K562 (cell line): ENCODE measurements at regions not wholly inside any gene's neighbourhood (a gene's known extent, or its start where the extent isn't known, plus 50 kb on each side); places are given as distances from the start of the nearest gene placed in this dataset.

Source experiments
- ATAC-seq: fragments of 200-7000 bp; cut with Tn5 transposase; 3 replicates; pipeline ENCODE4 v1.9.1; 2020; ENCODE audit warnings: moderate library complexity
- BruUV-seq: library from RNA; stranded (reverse); fragments of 400-500 nt; replicated peaks from 2 replicates; lab custom pipeline; 2021; lab: Mats Ljungman, UMichigan
- CTCF ChIA-PET: fragments of 300-600 bp; formaldehyde crosslinking; extraction: SDS; loops from one replicate; lab custom pipeline; 2021; ENCODE audit warnings: low intra/inter-chr PET ratio; lab: Yijun Ruan, JAX
- POLR2A ChIA-PET: fragments of 300-600, 350-650 bp; sonication (Branson Sonifier 250); formaldehyde crosslinking; extraction: SDS; loops from one replicate; lab custom pipeline; 2021; ENCODE audit warnings: antibody characterized with exemption, inconsistent platforms; lab: Yijun Ruan, JAX
- DNase-seq, 4 experiments: peaks; one replicate each; pipeline versions ENCODE4 v3.0.0 to v3.0.0-alpha.2; 2011 to 2018; ENCODE audit warnings: low spot score in 3 of 4, mixed read lengths in 3 of 4; ENCODE audit errors: extremely low read depth in 1 of 4
- FAIRE-seq: peaks from 2 replicates; lab custom pipeline; 2011; peaks lifted over from hg19 to GRCh38; lab: Jason Lieb, UNC
- H2AFZ ChIP-seq: 2 replicates; pipeline ENCODE4 v1.6.0; 2011; ENCODE audit warnings: low read depth, low read length, control low read depth, inconsistent platforms
- H3K27ac ChIP-seq: fragments of 200-600 bp; 3 replicates; pipeline ENCODE4 v1.8.0; 2011; ENCODE audit warnings: low read depth, mild to moderate bottlenecking, control low read depth, inconsistent platforms, low read length, moderate library complexity, mixed read lengths; ENCODE audit errors: extremely low read depth
- H3K27me3 ChIP-seq, 2 experiments: fragments of 300-600 bp in 1 of 2; 2 replicates in 1 of 2; 3 replicates in 1 of 2; pipeline versions ENCODE4 v1.6.0 to v1.8.0; 2011; ENCODE audit warnings: inconsistent platforms in 2 of 2, low read length in 2 of 2, mild to moderate bottlenecking in 1 of 2, mixed read lengths in 1 of 2, moderate library complexity in 1 of 2; ENCODE audit not compliant: control insufficient read depth in 2 of 2, insufficient read depth in 2 of 2
- H3K36me3 ChIP-seq: fragments of 300-600 bp; 3 replicates; pipeline ENCODE4 v1.8.0; 2011; ENCODE audit warnings: mild to moderate bottlenecking, low read length, inconsistent platforms; ENCODE audit not compliant: control insufficient read depth, insufficient read depth
- H3K4me1 ChIP-seq, 2 experiments: fragments of 200-600 bp in 1 of 2; replicated peaks in 1 of 2; 2 replicates in 1 of 2; 3 replicates in 1 of 2; pipeline versions ENCODE4 v1.5.1 to v1.8.0; 2011; ENCODE audit warnings: inconsistent platforms in 2 of 2, low read length in 2 of 2, mild to moderate bottlenecking in 1 of 2, mixed read lengths in 1 of 2, moderate library complexity in 1 of 2; ENCODE audit not compliant: control insufficient read depth in 2 of 2, insufficient read depth in 2 of 2
- H3K4me2 ChIP-seq: 2 replicates; pipeline ENCODE4 v1.6.1; 2011; ENCODE audit warnings: low read length, control low read depth, inconsistent platforms, mixed read lengths; ENCODE audit not compliant: insufficient read depth
- H3K4me3 ChIP-seq: fragments of 200-600 bp; sonication (generic), shearing (Covaris generic); 2 replicates; pipeline ENCODE4 v1.5.1; 2016; ENCODE audit warnings: control low read depth, inconsistent platforms
- H3K79me2 ChIP-seq: fragments of 200-600 bp; 3 replicates; pipeline ENCODE4 v1.8.0; 2011; ENCODE audit warnings: low read length, inconsistent platforms; ENCODE audit not compliant: control insufficient read depth, insufficient read depth
- H3K9ac ChIP-seq, 2 experiments: 2 replicates each; pipeline versions ENCODE4 v1.6.0 to v1.6.1; 2011; ENCODE audit warnings: low read depth in 2 of 2, low read length in 2 of 2, control low read depth in 1 of 2, inconsistent platforms in 1 of 2, mild to moderate bottlenecking in 1 of 2, mixed read lengths in 1 of 2; ENCODE audit not compliant: insufficient read depth in 1 of 2
- H3K9me1 ChIP-seq: one replicate; pipeline ENCODE4 v1.6.0; 2011; ENCODE audit warnings: inconsistent platforms, mild to moderate bottlenecking, low read length, moderate library complexity; ENCODE audit not compliant: control insufficient read depth, insufficient read depth
- H3K9me3 ChIP-seq: replicated peaks from 2 replicates; pipeline ENCODE4 v1.5.1; 2011; ENCODE audit warnings: low read depth, low read length, inconsistent platforms; ENCODE audit not compliant: control insufficient read depth, insufficient read depth
- H4K20me1 ChIP-seq: replicated peaks from 2 replicates; pipeline ENCODE4 v1.6.1; 2011; ENCODE audit warnings: low read length, inconsistent platforms, mixed read lengths; ENCODE audit not compliant: control insufficient read depth, insufficient read depth
- BCOR ChIP-seq: fragments of 450-650 bp; IDR thresholded peaks from 2 replicates; pipeline ENCODE4 v1.6.1; 2016
- GTF2E2 ChIP-seq: fragments of 200-800 bp; sonication (Bioruptor generic); IDR thresholded peaks from 2 replicates; pipeline ENCODE4 v1.6.1; 2016; ENCODE audit warnings: missing genetic modification characterization, missing compliant biosample characterization
- HNRNPH1 ChIP-seq: fragments of 200-400 bp; formaldehyde crosslinking; optimal IDR thresholded peaks from 2 replicates; pipeline ENCODE3; 2017; ENCODE audit warnings: low read depth, mild to moderate bottlenecking, low read length, moderate library complexity
- HOXB6 ChIP-seq: fragments of 250-450 bp; sonication (Bioruptor Pico); IDR thresholded peaks from 2 replicates; pipeline ENCODE4 v1.5.1; 2022; ENCODE audit warnings: mild to moderate bottlenecking, borderline replicate concordance
- MAFG ChIP-seq: fragments of 450-650 bp; conservative IDR thresholded peaks from 2 replicates; pipeline ENCODE4 v1.6.1; 2016; ENCODE audit warnings: missing genetic modification characterization, missing compliant biosample characterization
- SIRT6 ChIP-seq: IDR thresholded peaks from one replicate; pipeline ENCODE4 v1.6.1; 2012; ENCODE audit warnings: low read depth, mild to moderate bottlenecking, control low read depth, inconsistent platforms, low read length, moderate library complexity
- SLC30A9 ChIP-seq: fragments of 250-450 bp; sonication (Bioruptor Pico); IDR thresholded peaks from 2 replicates; pipeline ENCODE4 v1.8.0; 2022; ENCODE audit warnings: mild to moderate bottlenecking, moderate library complexity
- XRCC4 ChIP-seq: IDR thresholded peaks from one replicate; pipeline ENCODE4 v1.6.1; 2011; ENCODE audit not compliant: insufficient read depth, insufficient read length; ENCODE audit errors: extremely low read depth
- ZFP30 ChIP-seq: fragments of 250-450 bp; sonication (Bioruptor Pico); IDR thresholded peaks from 2 replicates; pipeline ENCODE4 v1.8.0; 2022; ENCODE audit warnings: moderate library complexity, mild to moderate bottlenecking, inconsistent platforms, borderline replicate concordance
- WGBS: fragments of 100-300 bp; shearing (Covaris generic); methylation state at CpG from one replicate; pipeline ENCODE4 v1.1.6; 2016; ENCODE audit warnings: low coverage, mixed read lengths; ENCODE audit not compliant: insufficient coverage; ENCODE audit errors: missing lambda C conversion rate; 5-methylcytosine and 5-hydroxymethylcytosine counted together
- in situ Hi-C: fragments of 300-500 bp; cut with MboI; formaldehyde crosslinking; loops from 4 replicates; pipeline ENCODE4 v1.15.0; 2018; ENCODE audit warnings: inconsistent platforms, mixed read lengths
- intact Hi-C: fragments of 100-400 bp; cut with micrococcal nuclease; formaldehyde crosslinking; loops from 2 replicates; pipeline ENCODE4 v1.14.2; 2022
- TF ChIP-seq, protein P1 (sequence below): fragments of 450-650 bp; IDR thresholded peaks from 2 replicates; pipeline ENCODE4 v1.6.1; 2017; ENCODE audit warnings: mild to moderate bottlenecking, moderate library complexity
- TF ChIP-seq, protein P2 (sequence below), 3 experiments: fragments of 200-800 bp in 1 of 3; sonication (Bioruptor generic) in 1 of 3; sonication (generic) in 1 of 3; formaldehyde crosslinking in 1 of 3; IDR thresholded peaks; 2 replicates each; pipeline versions ENCODE4 v1.6.1 to v1.8.0; 2016 to 2022; ENCODE audit warnings: mild to moderate bottlenecking in 2 of 3, missing compliant biosample characterization in 2 of 3, missing genetic modification characterization in 2 of 3, missing genetic modification reagents in 1 of 3
- TF ChIP-seq, protein P3 (sequence below), 2 experiments: IDR thresholded peaks in 1 of 2; conservative IDR thresholded peaks in 1 of 2; 2 replicates each; pipeline ENCODE4 v1.6.1; 2016; ENCODE audit warnings: low read depth in 2 of 2, mild to moderate bottlenecking in 1 of 2, missing compliant biosample characterization in 1 of 2, missing genetic modification characterization in 1 of 2, moderate library complexity in 1 of 2
- TF ChIP-seq, protein P4 (sequence below): conservative IDR thresholded peaks from 2 replicates; pipeline ENCODE4 v1.6.1; 2011; ENCODE audit warnings: low read depth, mild to moderate bottlenecking, low read length; ENCODE audit not compliant: control insufficient read depth

DNA sequence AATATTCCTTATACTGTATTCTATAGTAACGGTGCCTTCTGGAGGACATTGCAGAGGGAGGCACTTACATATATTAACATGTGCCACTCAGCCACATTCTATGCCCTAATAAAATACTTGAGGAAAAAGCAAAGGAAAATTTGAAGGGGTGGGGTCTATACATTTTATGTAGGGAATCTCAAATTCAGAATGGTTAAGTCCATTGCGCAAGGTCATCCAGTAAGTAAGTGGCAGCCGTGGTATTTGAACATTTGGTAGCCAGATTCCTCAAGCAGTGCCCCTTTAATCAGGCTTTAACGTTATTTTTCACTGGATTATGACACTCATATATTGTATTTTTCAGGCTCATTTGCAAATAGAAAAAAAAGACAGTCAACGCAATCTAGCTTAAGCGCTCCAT lies 738.3 kb downstream of the DOK5 start:
- H4K20me1 ChIP-seq = no peaks in the 10 kb centered on the region
- H3K79me2 ChIP-seq = no peaks in the 10 kb centered on the region
- no peak overlapping the region for H3K27ac ChIP-seq
- no peak overlapping the region for H3K4me2 ChIP-seq
- no peak overlapping the region for H3K4me3 ChIP-seq
- H3K36me3 ChIP-seq = no peaks in the 10 kb centered on the region
- H2AFZ ChIP-seq = no peak overlapping the region
- no peaks in the 10 kb centered on the region for H3K27me3 ChIP-seq
- in situ Hi-C loops (no loop called here), intact Hi-C loops (no loop called here)
- H3K9ac ChIP-seq = no peak overlapping the region
- no peaks in the 10 kb centered on the region for H3K9me3 ChIP-seq
- ATAC-seq = no peak
- TF ChIP-seq HNRNPH1 = no peak
- no peak for TF ChIP-seq XRCC4
- no peak for TF ChIP-seq GTF2E2 (tag)
- no peak for TF ChIP-seq SIRT6
- TF ChIP-seq, protein P1, sequence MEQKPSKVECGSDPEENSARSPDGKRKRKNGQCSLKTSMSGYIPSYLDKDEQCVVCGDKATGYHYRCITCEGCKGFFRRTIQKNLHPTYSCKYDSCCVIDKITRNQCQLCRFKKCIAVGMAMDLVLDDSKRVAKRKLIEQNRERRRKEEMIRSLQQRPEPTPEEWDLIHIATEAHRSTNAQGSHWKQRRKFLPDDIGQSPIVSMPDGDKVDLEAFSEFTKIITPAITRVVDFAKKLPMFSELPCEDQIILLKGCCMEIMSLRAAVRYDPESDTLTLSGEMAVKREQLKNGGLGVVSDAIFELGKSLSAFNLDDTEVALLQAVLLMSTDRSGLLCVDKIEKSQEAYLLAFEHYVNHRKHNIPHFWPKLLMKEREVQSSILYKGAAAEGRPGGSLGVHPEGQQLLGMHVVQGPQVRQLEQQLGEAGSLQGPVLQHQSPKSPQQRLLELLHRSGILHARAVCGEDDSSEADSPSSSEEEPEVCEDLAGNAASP = no peak
- TF ChIP-seq, protein P2, sequence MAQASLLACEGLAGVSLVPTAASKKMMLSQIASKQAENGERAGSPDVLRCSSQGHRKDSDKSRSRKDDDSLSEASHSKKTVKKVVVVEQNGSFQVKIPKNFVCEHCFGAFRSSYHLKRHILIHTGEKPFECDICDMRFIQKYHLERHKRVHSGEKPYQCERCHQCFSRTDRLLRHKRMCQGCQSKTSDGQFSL (CRISPR knock-in tag; IDR thresholded peaks at IDR 0.05) = no peak
- TF ChIP-seq, protein P2 (tag; IDR thresholded peaks at IDR 0.05) = no peak
- no peak for TF ChIP-seq ZFP30 (CRISPR knock-in tag)
- TF ChIP-seq, protein P3, sequence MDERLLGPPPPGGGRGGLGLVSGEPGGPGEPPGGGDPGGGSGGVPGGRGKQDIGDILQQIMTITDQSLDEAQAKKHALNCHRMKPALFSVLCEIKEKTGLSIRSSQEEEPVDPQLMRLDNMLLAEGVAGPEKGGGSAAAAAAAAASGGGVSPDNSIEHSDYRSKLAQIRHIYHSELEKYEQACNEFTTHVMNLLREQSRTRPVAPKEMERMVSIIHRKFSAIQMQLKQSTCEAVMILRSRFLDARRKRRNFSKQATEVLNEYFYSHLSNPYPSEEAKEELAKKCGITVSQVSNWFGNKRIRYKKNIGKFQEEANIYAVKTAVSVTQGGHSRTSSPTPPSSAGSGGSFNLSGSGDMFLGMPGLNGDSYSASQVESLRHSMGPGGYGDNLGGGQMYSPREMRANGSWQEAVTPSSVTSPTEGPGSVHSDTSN (CRISPR knock-in tag; IDR thresholded peaks at IDR 0.05; ENCODE audit: low read depth) = no peak
- TF ChIP-seq, protein P3 (tag; conservative IDR thresholded peaks at IDR 0.05; ENCODE audit: low read depth) = no peak
- no peak for TF ChIP-seq MAFG (tag)
- no peak for TF ChIP-seq BCOR
- TF ChIP-seq, protein P4, sequence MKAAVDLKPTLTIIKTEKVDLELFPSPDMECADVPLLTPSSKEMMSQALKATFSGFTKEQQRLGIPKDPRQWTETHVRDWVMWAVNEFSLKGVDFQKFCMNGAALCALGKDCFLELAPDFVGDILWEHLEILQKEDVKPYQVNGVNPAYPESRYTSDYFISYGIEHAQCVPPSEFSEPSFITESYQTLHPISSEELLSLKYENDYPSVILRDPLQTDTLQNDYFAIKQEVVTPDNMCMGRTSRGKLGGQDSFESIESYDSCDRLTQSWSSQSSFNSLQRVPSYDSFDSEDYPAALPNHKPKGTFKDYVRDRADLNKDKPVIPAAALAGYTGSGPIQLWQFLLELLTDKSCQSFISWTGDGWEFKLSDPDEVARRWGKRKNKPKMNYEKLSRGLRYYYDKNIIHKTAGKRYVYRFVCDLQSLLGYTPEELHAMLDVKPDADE = no peak
- TF ChIP-seq SLC30A9 (CRISPR knock-in tag) = no peak
- TF ChIP-seq HOXB6 = no peak
- H3K9me1 ChIP-seq = no peaks in the 10 kb centered on the region
- BruUV-seq = no TSS peak
- CTCF ChIA-PET = no interaction called here
- no peaks in the 10 kb centered on the region for H3K4me1 ChIP-seq
- FAIRE-seq = no peak
- POLR2A ChIA-PET = no interaction called here
- WGBS = 13% methylated on average over 6 of the region's 6 CpGs
- DNase-seq = no peak
